ENCODE measurements at regions not wholly inside any gene's neighbourhood (a gene's known extent, or its start where the extent isn't known, plus 50 kb on each side); places are given as distances from the start of the nearest gene placed in this dataset.
"Not testable (repeated sequence)": the region's sequence is repeated elsewhere in the genome, so short reads cannot be mapped to it uniquely, and the experiment has no call there.

DNA sequence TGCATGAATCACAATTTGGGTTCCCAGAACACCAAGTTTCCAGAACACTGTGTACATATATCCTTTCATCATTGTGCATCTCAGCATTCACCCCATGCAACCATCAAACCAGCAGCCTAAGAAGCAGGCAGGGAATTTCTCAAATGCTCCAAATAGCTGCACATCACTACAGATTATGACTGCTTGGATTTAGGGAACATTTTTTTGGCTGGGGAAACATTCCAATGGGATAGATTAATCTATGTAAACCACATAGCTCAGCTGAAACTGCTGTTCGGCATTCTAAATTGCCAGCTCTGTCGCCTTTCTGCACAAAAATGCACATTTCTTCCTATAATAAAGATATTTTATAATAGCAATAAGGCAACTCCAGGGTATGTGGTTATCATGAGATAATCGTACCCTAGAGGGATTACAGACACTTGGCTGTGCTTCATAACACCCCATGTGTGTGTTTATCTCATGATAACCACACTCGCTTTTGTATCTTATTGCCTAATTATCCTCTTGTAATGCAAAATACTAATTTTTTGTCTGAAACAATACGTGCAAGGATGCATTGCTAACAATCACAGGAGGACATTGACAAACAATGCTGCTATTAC is 483.7 kb upstream of the DPH6 start:
- BruUV-seq (replicated peaks): no TSS peak
- H3K4me1 Mint-ChIP-seq (ENCODE audit: low read depth, unreplicated experiment): no peaks in the 10 kb centered on the region
- ChIA-PET POLR2A (no interaction called here), CTCF (no interaction called here)
- H3K27ac Mint-ChIP-seq (ENCODE audit: unreplicated experiment): no peak overlapping the region
- no peak overlapping the region for H3K4me3 ChIP-seq (ENCODE audit: low read depth, low read length)
- H3K9me3 ChIP-seq: no peaks in the 10 kb centered on the region
- no peaks in the 10 kb centered on the region for H3K9me3 Mint-ChIP-seq (ENCODE audit: unreplicated experiment)
- no peak overlapping the region for H3K4me3 Mint-ChIP-seq (ENCODE audit: unreplicated experiment)
- H3K27me3 Mint-ChIP-seq (ENCODE audit: insufficient read depth, unreplicated experiment): peaks cover 3% of the 10 kb centered on the region
- no peaks in the 10 kb centered on the region for H3K36me3 ChIP-seq (ENCODE audit: control insufficient read depth, insufficient read depth, low read length)
- TF ChIP-seq, protein P1, sequence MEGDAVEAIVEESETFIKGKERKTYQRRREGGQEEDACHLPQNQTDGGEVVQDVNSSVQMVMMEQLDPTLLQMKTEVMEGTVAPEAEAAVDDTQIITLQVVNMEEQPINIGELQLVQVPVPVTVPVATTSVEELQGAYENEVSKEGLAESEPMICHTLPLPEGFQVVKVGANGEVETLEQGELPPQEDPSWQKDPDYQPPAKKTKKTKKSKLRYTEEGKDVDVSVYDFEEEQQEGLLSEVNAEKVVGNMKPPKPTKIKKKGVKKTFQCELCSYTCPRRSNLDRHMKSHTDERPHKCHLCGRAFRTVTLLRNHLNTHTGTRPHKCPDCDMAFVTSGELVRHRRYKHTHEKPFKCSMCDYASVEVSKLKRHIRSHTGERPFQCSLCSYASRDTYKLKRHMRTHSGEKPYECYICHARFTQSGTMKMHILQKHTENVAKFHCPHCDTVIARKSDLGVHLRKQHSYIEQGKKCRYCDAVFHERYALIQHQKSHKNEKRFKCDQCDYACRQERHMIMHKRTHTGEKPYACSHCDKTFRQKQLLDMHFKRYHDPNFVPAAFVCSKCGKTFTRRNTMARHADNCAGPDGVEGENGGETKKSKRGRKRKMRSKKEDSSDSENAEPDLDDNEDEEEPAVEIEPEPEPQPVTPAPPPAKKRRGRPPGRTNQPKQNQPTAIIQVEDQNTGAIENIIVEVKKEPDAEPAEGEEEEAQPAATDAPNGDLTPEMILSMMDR (IDR thresholded peaks at IDR 0.05; ENCODE audit: insufficient read depth in 1 of 2, low read depth in 1 of 2, low read length in 1 of 2, severe bottlenecking in 1 of 2, unreplicated experiment in 1 of 2): no peak
- H3K27me3 ChIP-seq (replicated peaks; ENCODE audit: control insufficient read depth, insufficient read depth, low read length): no peaks in the 10 kb centered on the region
- no peaks in the 10 kb centered on the region for H3K4me1 ChIP-seq
- DNase-seq: no peak
- intact Hi-C loops (cut with micrococcal nuclease; ENCODE audit: unreplicated experiment): no loop called here
- H3K36me3 Mint-ChIP-seq (ENCODE audit: insufficient read depth, unreplicated experiment): no peaks in the 10 kb centered on the region

DNA sequence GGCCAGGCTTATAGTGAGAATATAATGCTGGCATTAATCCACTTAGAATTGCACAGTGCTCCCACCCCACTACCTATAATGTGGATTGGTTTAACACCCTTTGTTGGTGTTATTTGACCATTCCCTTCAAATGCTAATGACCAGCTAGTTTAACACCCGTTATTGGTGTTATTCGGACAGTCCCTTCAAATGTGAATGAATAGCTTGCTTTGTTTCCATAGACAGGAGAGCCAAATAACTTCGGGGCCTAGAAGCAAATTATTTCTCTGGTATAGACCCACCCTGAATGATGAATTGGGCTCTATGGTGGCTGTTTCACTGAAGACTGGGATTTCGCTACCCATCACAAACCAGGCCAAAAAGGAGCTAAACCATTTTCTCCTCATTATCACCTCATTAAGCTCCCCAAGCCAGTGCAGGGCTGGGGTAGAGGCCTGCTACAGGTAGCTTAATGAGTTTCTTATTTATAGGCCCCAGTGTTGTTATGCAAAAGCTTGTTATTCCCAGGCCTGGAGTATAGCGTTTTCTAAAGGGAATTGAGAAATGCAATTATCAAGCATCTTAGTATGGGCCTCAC is 494.1 kb upstream of the DPH6 start:
- ChIA-PET CTCF (no interaction called here), POLR2A (no interaction called here)
- no peaks in the 10 kb centered on the region for H3K27me3 ChIP-seq (replicated peaks; ENCODE audit: control insufficient read depth, insufficient read depth, low read length)
- no peak overlapping the region for H3K4me3 Mint-ChIP-seq (ENCODE audit: unreplicated experiment)
- no peaks in the 10 kb centered on the region for H3K4me1 ChIP-seq
- DNase-seq: no peak
- no peaks in the 10 kb centered on the region for H3K36me3 ChIP-seq (ENCODE audit: control insufficient read depth, insufficient read depth, low read length)
- no peak overlapping the region for H3K4me3 ChIP-seq (ENCODE audit: low read depth, low read length)
- H3K36me3 Mint-ChIP-seq (ENCODE audit: insufficient read depth, unreplicated experiment): no peaks in the 10 kb centered on the region
- H3K4me1 Mint-ChIP-seq (ENCODE audit: low read depth, unreplicated experiment): no peaks in the 10 kb centered on the region
- no peaks in the 10 kb centered on the region for H3K9me3 Mint-ChIP-seq (ENCODE audit: unreplicated experiment)
- BruUV-seq (replicated peaks): no TSS peak
- H3K27me3 Mint-ChIP-seq (ENCODE audit: insufficient read depth, unreplicated experiment): no peaks in the 10 kb centered on the region
- TF ChIP-seq, protein P1 (IDR thresholded peaks at IDR 0.05; ENCODE audit: insufficient read depth in 1 of 2, low read depth in 1 of 2, low read length in 1 of 2, severe bottlenecking in 1 of 2, unreplicated experiment in 1 of 2): no peak
- intact Hi-C loops (cut with micrococcal nuclease; ENCODE audit: unreplicated experiment): no loop called here
- no peak overlapping the region for H3K27ac Mint-ChIP-seq (ENCODE audit: unreplicated experiment)
- H3K9me3 ChIP-seq: no peaks in the 10 kb centered on the region

DNA sequence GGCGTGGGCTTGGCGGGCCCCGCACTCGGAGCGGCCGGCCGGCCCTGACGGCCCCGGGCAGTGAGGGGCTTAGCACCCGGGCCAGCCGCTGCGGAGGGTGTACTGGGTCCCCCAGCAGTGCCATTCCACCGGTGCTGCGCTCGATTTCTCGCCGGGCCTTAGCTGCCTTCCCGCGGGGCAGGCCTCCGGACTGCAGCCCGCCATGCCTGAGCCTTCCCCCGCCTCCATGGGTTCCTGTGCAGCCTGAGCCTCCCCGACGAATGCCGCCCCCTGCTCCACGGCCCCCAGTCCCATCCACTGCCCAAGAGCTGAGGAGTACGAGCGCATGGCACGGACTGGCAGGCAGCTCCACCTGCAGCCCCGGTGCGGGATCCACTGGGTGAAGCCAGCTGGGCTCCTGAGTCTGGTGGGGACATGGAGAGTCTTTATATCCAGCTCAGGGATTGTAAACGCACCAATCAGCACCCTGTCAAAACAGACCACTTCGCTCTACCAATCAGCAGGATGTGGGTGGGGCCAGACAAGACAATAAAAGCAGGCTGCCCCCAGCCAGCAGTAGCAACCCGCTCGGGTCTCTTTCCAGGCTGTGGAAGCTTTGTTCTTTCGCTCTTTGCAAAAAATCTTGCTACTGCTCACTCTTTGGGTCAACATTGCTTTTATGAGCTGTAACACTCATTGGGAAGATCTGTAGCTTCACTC is 501.2 kb upstream of the DPH6 start:
- H3K27ac Mint-ChIP-seq (ENCODE audit: unreplicated experiment); POLR2A ChIA-PET; H3K4me3 Mint-ChIP-seq (ENCODE audit: unreplicated experiment); H3K9me3 Mint-ChIP-seq (ENCODE audit: unreplicated experiment); H3K9me3 ChIP-seq; H3K4me3 ChIP-seq (ENCODE audit: low read depth, low read length); intact Hi-C loops (cut with micrococcal nuclease; ENCODE audit: unreplicated experiment); H3K27me3 ChIP-seq (replicated peaks; ENCODE audit: control insufficient read depth, insufficient read depth, low read length); H3K4me1 Mint-ChIP-seq (ENCODE audit: low read depth, unreplicated experiment); H3K4me1 ChIP-seq; DNase-seq; BruUV-seq (replicated peaks); H3K27me3 Mint-ChIP-seq (ENCODE audit: insufficient read depth, unreplicated experiment); H3K36me3 Mint-ChIP-seq (ENCODE audit: insufficient read depth, unreplicated experiment); CTCF ChIA-PET; H3K36me3 ChIP-seq (ENCODE audit: control insufficient read depth, insufficient read depth, low read length): not testable (repeated sequence)

Data from Caco-2 (cell line).